ENCODE measurements at regions not wholly inside any gene's neighbourhood (a gene's known extent, or its start where the extent isn't known, plus 50 kb on each side); places are given as distances from the start of the nearest gene placed in this dataset.

- TF ChIP-seq, protein P1, sequence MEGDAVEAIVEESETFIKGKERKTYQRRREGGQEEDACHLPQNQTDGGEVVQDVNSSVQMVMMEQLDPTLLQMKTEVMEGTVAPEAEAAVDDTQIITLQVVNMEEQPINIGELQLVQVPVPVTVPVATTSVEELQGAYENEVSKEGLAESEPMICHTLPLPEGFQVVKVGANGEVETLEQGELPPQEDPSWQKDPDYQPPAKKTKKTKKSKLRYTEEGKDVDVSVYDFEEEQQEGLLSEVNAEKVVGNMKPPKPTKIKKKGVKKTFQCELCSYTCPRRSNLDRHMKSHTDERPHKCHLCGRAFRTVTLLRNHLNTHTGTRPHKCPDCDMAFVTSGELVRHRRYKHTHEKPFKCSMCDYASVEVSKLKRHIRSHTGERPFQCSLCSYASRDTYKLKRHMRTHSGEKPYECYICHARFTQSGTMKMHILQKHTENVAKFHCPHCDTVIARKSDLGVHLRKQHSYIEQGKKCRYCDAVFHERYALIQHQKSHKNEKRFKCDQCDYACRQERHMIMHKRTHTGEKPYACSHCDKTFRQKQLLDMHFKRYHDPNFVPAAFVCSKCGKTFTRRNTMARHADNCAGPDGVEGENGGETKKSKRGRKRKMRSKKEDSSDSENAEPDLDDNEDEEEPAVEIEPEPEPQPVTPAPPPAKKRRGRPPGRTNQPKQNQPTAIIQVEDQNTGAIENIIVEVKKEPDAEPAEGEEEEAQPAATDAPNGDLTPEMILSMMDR (IDR thresholded peaks at IDR 0.05; ENCODE audit: partially characterized antibody, unreplicated experiment): no peak
- no peaks in the 10 kb centered on the region for H3K9me3 Mint-ChIP-seq (ENCODE audit: unreplicated experiment)
Measured at GRCh38 chr6:164436976-164437375, 872.4 kb downstream of the C6orf118 start.

GRCh38 chr6:164427728-164428402 lies 881.5 kb downstream of the C6orf118 start:
- Mint-ChIP-seq H3K27me3 (ENCODE audit: unreplicated experiment) (no peaks in the 10 kb centered on the region), H3K4me1 (ENCODE audit: low read depth, unreplicated experiment) (peaks cover 2% of the 10 kb centered on the region), H3K27ac (ENCODE audit: unreplicated experiment) (no peak overlapping the region), H3K36me3 (ENCODE audit: unreplicated experiment) (peaks cover 10% of the 10 kb centered on the region), H3K9me3 (ENCODE audit: unreplicated experiment) (peaks cover 7% of the 10 kb centered on the region), H3K4me3 (ENCODE audit: unreplicated experiment) (no peak overlapping the region)
- DNase-seq: no peak
- TF ChIP-seq, protein P1 (IDR thresholded peaks at IDR 0.05; ENCODE audit: partially characterized antibody, unreplicated experiment): no peak

More at GRCh38 chr6:164436976-164437375, 872.4 kb downstream of the C6orf118 start:
- no peaks in the 10 kb centered on the region for H3K27me3 Mint-ChIP-seq (ENCODE audit: unreplicated experiment)
- H3K27ac Mint-ChIP-seq (ENCODE audit: unreplicated experiment): no peak overlapping the region
- H3K4me1 Mint-ChIP-seq (ENCODE audit: low read depth, unreplicated experiment): no peaks in the 10 kb centered on the region
- H3K4me3 Mint-ChIP-seq (ENCODE audit: unreplicated experiment): no peak overlapping the region
- H3K36me3 Mint-ChIP-seq (ENCODE audit: unreplicated experiment): no peaks in the 10 kb centered on the region
- DNase-seq: no peak

- no peak for DNase-seq
Measured at GRCh38 chr6:164424489-164424888, 884.9 kb downstream of the C6orf118 start.

DNA sequence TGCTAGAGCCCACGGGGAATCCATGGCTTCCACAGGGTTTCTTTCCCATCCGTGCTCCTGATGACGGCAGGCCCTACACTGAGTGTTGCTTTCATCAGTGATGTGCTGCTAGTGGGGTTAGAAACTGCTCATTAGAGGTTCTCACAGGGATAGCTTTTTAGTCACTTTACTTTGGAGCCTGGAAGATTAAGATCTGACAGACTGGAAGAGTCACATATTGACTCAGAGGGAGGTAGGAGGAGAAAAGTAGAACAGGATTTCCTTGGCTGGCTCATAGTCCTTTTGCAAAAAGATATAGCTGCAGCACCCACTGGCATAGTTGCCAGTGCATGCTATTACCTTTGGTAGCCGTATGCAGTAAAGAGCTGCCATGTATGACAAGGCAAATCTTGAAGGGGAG lies 890.3 kb downstream of the C6orf118 start:
- no peaks in the 10 kb centered on the region for H3K27me3 Mint-ChIP-seq (ENCODE audit: unreplicated experiment)
- peaks cover 17% of the 10 kb centered on the region for H3K36me3 Mint-ChIP-seq (ENCODE audit: unreplicated experiment)
- peaks cover 3% of the 10 kb centered on the region for H3K4me1 Mint-ChIP-seq (ENCODE audit: low read depth, unreplicated experiment)
- TF ChIP-seq, protein P1 (IDR thresholded peaks at IDR 0.05; ENCODE audit: partially characterized antibody, unreplicated experiment): no peak
- no peak for DNase-seq
- no peak overlapping the region for H3K4me3 Mint-ChIP-seq (ENCODE audit: unreplicated experiment)
- no peak overlapping the region for H3K27ac Mint-ChIP-seq (ENCODE audit: unreplicated experiment)
- H3K9me3 Mint-ChIP-seq (ENCODE audit: unreplicated experiment): peaks cover 15% of the 10 kb centered on the region

More at GRCh38 chr6:164424489-164424888, 884.9 kb downstream of the C6orf118 start:
- H3K4me1 Mint-ChIP-seq (ENCODE audit: low read depth, unreplicated experiment): peaks cover 2% of the 10 kb centered on the region
- H3K27me3 Mint-ChIP-seq (ENCODE audit: unreplicated experiment): no peaks in the 10 kb centered on the region
- no peak overlapping the region for H3K4me3 Mint-ChIP-seq (ENCODE audit: unreplicated experiment)
- H3K36me3 Mint-ChIP-seq (ENCODE audit: unreplicated experiment): peaks cover 18% of the 10 kb centered on the region
- H3K9me3 Mint-ChIP-seq (ENCODE audit: unreplicated experiment): peaks cover 13% of the 10 kb centered on the region
- no peak overlapping the region for H3K27ac Mint-ChIP-seq (ENCODE audit: unreplicated experiment)
- TF ChIP-seq, protein P1 (IDR thresholded peaks at IDR 0.05; ENCODE audit: partially characterized antibody, unreplicated experiment): no peak

GRCh38 chr6:164418262-164418588 lies 891.2 kb downstream of the C6orf118 start:
- H3K27me3 Mint-ChIP-seq (ENCODE audit: unreplicated experiment): no peaks in the 10 kb centered on the region
- no peak for DNase-seq
- H3K4me3 Mint-ChIP-seq (ENCODE audit: unreplicated experiment): no peak overlapping the region
- peaks cover 9% of the 10 kb centered on the region for H3K36me3 Mint-ChIP-seq (ENCODE audit: unreplicated experiment)
- TF ChIP-seq, protein P1 (IDR thresholded peaks at IDR 0.05; ENCODE audit: partially characterized antibody, unreplicated experiment): no peak
- peaks cover 9% of the 10 kb centered on the region for H3K9me3 Mint-ChIP-seq (ENCODE audit: unreplicated experiment)
- no peak overlapping the region for H3K27ac Mint-ChIP-seq (ENCODE audit: unreplicated experiment)
- peaks cover 3% of the 10 kb centered on the region for H3K4me1 Mint-ChIP-seq (ENCODE audit: low read depth, unreplicated experiment)
